ENCODE measurements at regions not wholly inside any gene's neighbourhood (a gene's known extent, or its start where the extent isn't known, plus 50 kb on each side); places are given as distances from the start of the nearest gene placed in this dataset.

- no peak for DNase-seq (ENCODE audit: low spot score)
- TF ChIP-seq CTCF (IDR thresholded peaks at IDR 0.05; ENCODE audit: extremely low read depth, insufficient read depth, missing control alignments): no peak
- in situ Hi-C loops (cut with MboI; ENCODE audit: low pct_unique_long_range_greater_than_20kb, low sequenced_read_pairs, unreplicated experiment): no loop called here
These were observed 504.9 kb downstream of the UBE2NL start for GRCh38 chrX:144388738-144389137.
